HepG2 (cell line): ENCODE measurements at regions not wholly inside any gene's neighbourhood (a gene's known extent, or its start where the extent isn't known, plus 50 kb on each side); places are given as distances from the start of the nearest gene placed in this dataset.
A peak's percentile ranks its signal among the peaks of the same experiment; 100 is the strongest.

Experiments used
- ATAC-seq: fragments of 200-7000 bp; cut with Tn5 transposase; 3 replicates; pipeline ENCODE4 v1.9.1; 2020; ENCODE audit warnings: mild to moderate bottlenecking, moderate library complexity
- BruUV-seq: library from RNA; stranded (reverse); fragments of 400-500 nt; replicated peaks from 2 replicates; lab custom pipeline; 2021; lab: Mats Ljungman, UMichigan
- CTCF ChIA-PET: fragments of 300-600 bp; formaldehyde crosslinking; extraction: SDS; loops from one replicate; lab custom pipeline; 2021; ENCODE audit warnings: low total read pairs, inconsistent platforms, low intra/inter-chr PET ratio; lab: Yijun Ruan, JAX
- POLR2A ChIA-PET: fragments of 350-600 bp; sonication (Branson Sonifier 250); formaldehyde crosslinking; loops from one replicate; lab custom pipeline; 2020; ENCODE audit warnings: antibody characterized with exemption, inconsistent platforms; lab: Yijun Ruan, JAX
- DNase-seq: peaks from one replicate; pipeline ENCODE4 v3.0.0-alpha.2; 2015; ENCODE audit warnings: low spot score
- FAIRE-seq: peaks from 3 replicates; lab custom pipeline; 2011; peaks lifted over from hg19 to GRCh38; lab: Jason Lieb, UNC
- H2AFZ ChIP-seq: one replicate; pipeline ENCODE4 v1.6.1; 2011; ENCODE audit warnings: low read length, inconsistent platforms
- H3K27ac ChIP-seq: fragments of 300-600 bp; 3 replicates; pipeline ENCODE4 v1.8.0; 2011; ENCODE audit warnings: mixed run types, mild to moderate bottlenecking, mixed read lengths, low read length, inconsistent platforms; ENCODE audit not compliant: insufficient read depth; ENCODE audit errors: extremely low read length
- H3K27me3 ChIP-seq, 2 experiments: fragments of 200-600 bp in 1 of 2; 2 replicates in 1 of 2; 3 replicates in 1 of 2; pipeline versions ENCODE4 v1.6.0 to v1.8.0; 2011; ENCODE audit warnings: low read length in 2 of 2, mild to moderate bottlenecking in 2 of 2, moderate library complexity in 2 of 2, inconsistent platforms in 1 of 2; ENCODE audit not compliant: insufficient read depth in 2 of 2, control insufficient read depth in 1 of 2
- H3K36me3 ChIP-seq, 2 experiments: fragments of 200-600 bp in 1 of 2; replicated peaks in 1 of 2; 2 replicates in 1 of 2; 3 replicates in 1 of 2; pipeline versions ENCODE4 v1.5.1 to v1.8.0; 2011; ENCODE audit warnings: low read length in 2 of 2, inconsistent platforms in 1 of 2; ENCODE audit not compliant: insufficient read depth in 2 of 2, control insufficient read depth in 1 of 2
- H3K4me1 ChIP-seq: 2 replicates; pipeline ENCODE4 v1.5.1; 2012; ENCODE audit warnings: low read length, inconsistent platforms; ENCODE audit not compliant: insufficient read depth
- H3K4me2 ChIP-seq: 2 replicates; pipeline ENCODE4 v1.6.0; 2011; ENCODE audit warnings: low read depth, low read length, inconsistent platforms
- H3K4me3 ChIP-seq, 3 experiments: fragments of 200-600 bp in 1 of 3; sonication (generic), shearing (Covaris generic) in 1 of 3; replicated peaks in 1 of 3; 2 replicates each; pipeline ENCODE4 v1.5.1; 2011 to 2016; ENCODE audit warnings: low read length in 3 of 3, inconsistent platforms in 2 of 3, low read depth in 2 of 3, mild to moderate bottlenecking in 2 of 3, control low read depth in 1 of 3, mixed read lengths in 1 of 3; ENCODE audit not compliant: insufficient read depth in 1 of 3
- H3K79me2 ChIP-seq: one replicate; pipeline ENCODE4 v1.6.1; 2011; ENCODE audit warnings: low read length, inconsistent platforms; ENCODE audit not compliant: insufficient read depth
- H3K9ac ChIP-seq: 2 replicates; pipeline ENCODE4 v1.6.0; 2011; ENCODE audit warnings: mild to moderate bottlenecking, low read depth, low read length, inconsistent platforms; ENCODE audit not compliant: insufficient read depth
- H3K9me3 ChIP-seq: 2 replicates; pipeline ENCODE4 v1.5.1; 2012; ENCODE audit warnings: mild to moderate bottlenecking, low read length
- H4K20me1 ChIP-seq: 2 replicates; pipeline ENCODE4 v1.6.0; 2011; ENCODE audit warnings: inconsistent platforms, mild to moderate bottlenecking, low read length, moderate library complexity; ENCODE audit not compliant: insufficient read depth
- HNRNPUL1 ChIP-seq: fragments of 200-400 bp; formaldehyde crosslinking; IDR thresholded peaks from 2 replicates; pipeline ENCODE4 v1.6.1; 2017; ENCODE audit warnings: low read depth, mild to moderate bottlenecking, low read length, moderate library complexity
- MTA1 ChIP-seq: sonication (generic); formaldehyde crosslinking; IDR thresholded peaks from 2 replicates; pipeline ENCODE4 v1.4.0; 2020; ENCODE audit warnings: missing genetic modification reagents, mild to moderate bottlenecking, borderline replicate concordance
- RAD51 ChIP-seq: fragments of 450-650 bp; IDR thresholded peaks from 2 replicates; pipeline ENCODE4 v1.6.1; 2016; ENCODE audit warnings: borderline replicate concordance
- SOX13 ChIP-seq, 3 experiments: fragments of 450-650 bp in 1 of 3; sonication (generic) in 1 of 3; formaldehyde crosslinking in 1 of 3; IDR thresholded peaks in 2 of 3; conservative IDR thresholded peaks in 1 of 3; 2 replicates each; pipeline versions ENCODE4 v1.5.0 to v1.6.1; 2016 to 2020; ENCODE audit warnings: antibody characterized with exemption in 1 of 3, mild to moderate bottlenecking in 1 of 3, missing compliant biosample characterization in 1 of 3, missing genetic modification reagents in 1 of 3, moderate library complexity in 1 of 3
- ZNF580 ChIP-seq: IDR thresholded peaks from 2 replicates; pipeline ENCODE4 v1.6.1; 2016; ENCODE audit warnings: low read depth, borderline replicate concordance
- WGBS: methylation state at CpG from one replicate; pipeline ENCODE4 v1.1.6; 2017; ENCODE audit warnings: low lambda C conversion rate; 5-methylcytosine and 5-hydroxymethylcytosine counted together
- in situ Hi-C: cut with HindIII; loops from 2 replicates; pipeline ENCODE4 v1.10.0; 2017; ENCODE audit warnings: low pct_unique_long_range_greater_than_20kb; ENCODE audit not compliant: extremely low pct_ligation_motif_present
- intact Hi-C: fragments of 100-400 bp; cut with micrococcal nuclease; formaldehyde crosslinking; loops from one replicate; pipeline ENCODE4 v1.10.0; 2022; ENCODE audit not compliant: unreplicated experiment
- TF ChIP-seq, protein P1 (sequence below), 2 experiments: sonication (generic) in 1 of 2; formaldehyde crosslinking in 1 of 2; IDR thresholded peaks; 2 replicates each; pipeline versions ENCODE4 v1.5.1 to v1.6.1; 2011 to 2020; ENCODE audit warnings: borderline replicate concordance in 1 of 2, low read depth in 1 of 2, low read length in 1 of 2, mild to moderate bottlenecking in 1 of 2, missing genetic modification reagents in 1 of 2, moderate library complexity in 1 of 2
- TF ChIP-seq, protein P2 (sequence below): IDR thresholded peaks from 2 replicates; pipeline ENCODE4 v1.6.1; 2012; ENCODE audit warnings: inconsistent platforms

GRCh38 chr21:27057997-27058396, 91.1 kb upstream of the ADAMTS5 start:
- Histone ChIP-seq H3K4me2 (no peak overlapping the region), H3K79me2 (no peaks in the 10 kb centered on the region), H3K27me3 (no peaks in the 10 kb centered on the region; a peak in 1 of 5 replicates), H4K20me1 (no peaks in the 10 kb centered on the region), H3K4me1 (no peaks in the 10 kb centered on the region), H3K9ac (no peak overlapping the region), H3K9me3 (peaks cover 92% of the 10 kb centered on the region), H3K36me3 (no peaks in the 10 kb centered on the region), H3K27ac (no peak overlapping the region), H2AFZ (no peak overlapping the region), H3K4me3 (no peak overlapping the region)
- in situ Hi-C loops = no loop called here
- BruUV-seq = no TSS peak
- DNase-seq (no peak), FAIRE-seq (no peak), ATAC-seq (no peak)
- TF ChIP-seq, protein P1, sequence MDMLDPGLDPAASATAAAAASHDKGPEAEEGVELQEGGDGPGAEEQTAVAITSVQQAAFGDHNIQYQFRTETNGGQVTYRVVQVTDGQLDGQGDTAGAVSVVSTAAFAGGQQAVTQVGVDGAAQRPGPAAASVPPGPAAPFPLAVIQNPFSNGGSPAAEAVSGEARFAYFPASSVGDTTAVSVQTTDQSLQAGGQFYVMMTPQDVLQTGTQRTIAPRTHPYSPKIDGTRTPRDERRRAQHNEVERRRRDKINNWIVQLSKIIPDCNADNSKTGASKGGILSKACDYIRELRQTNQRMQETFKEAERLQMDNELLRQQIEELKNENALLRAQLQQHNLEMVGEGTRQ (IDR thresholded peaks at IDR 0.05; ENCODE audit: low read depth, low read length) = no peak
- TF ChIP-seq, protein P1 (CRISPR knock-in tag; IDR thresholded peaks at IDR 0.05; ENCODE audit: borderline replicate concordance) = no peak
- TF ChIP-seq RAD51 (peak; percentile 43; the same call in 1 of the 2 replicates), HNRNPUL1 (no peak)
- intact Hi-C loops = no loop called here
- WGBS = 0% methylated on average over 1 of the region's 1 CpG
- CTCF ChIA-PET = no interaction called here
- POLR2A ChIA-PET = no interaction called here

- H3K4me1 ChIP-seq = no peaks in the 10 kb centered on the region
- no peaks in the 10 kb centered on the region for H4K20me1 ChIP-seq
- no TSS peak for BruUV-seq
- in situ Hi-C loops (no loop called here), intact Hi-C loops (no loop called here)
- ChIA-PET POLR2A (no interaction called here), CTCF (no interaction called here)
- H2AFZ ChIP-seq = no peak overlapping the region
- DNase-seq = no peak
- H3K79me2 ChIP-seq = no peaks in the 10 kb centered on the region
- H3K36me3 ChIP-seq = no peaks in the 10 kb centered on the region
- H3K27me3 ChIP-seq = no peaks in the 10 kb centered on the region
- ATAC-seq = no peak
- H3K9ac ChIP-seq = no peak overlapping the region
- no peak overlapping the region for H3K4me3 ChIP-seq
- FAIRE-seq = no peak
- no peak overlapping the region for H3K4me2 ChIP-seq
- peaks cover 91% of the 10 kb centered on the region for H3K9me3 ChIP-seq
- TF ChIP-seq SOX13 (IDR thresholded peaks at IDR 0.05) = no peak
- no peak for TF ChIP-seq SOX13 (CRISPR knock-in tag; conservative IDR thresholded peaks at IDR 0.05 in 1 of 2, IDR thresholded peaks at IDR 0.05 in 1 of 2)
- TF ChIP-seq, protein P2, sequence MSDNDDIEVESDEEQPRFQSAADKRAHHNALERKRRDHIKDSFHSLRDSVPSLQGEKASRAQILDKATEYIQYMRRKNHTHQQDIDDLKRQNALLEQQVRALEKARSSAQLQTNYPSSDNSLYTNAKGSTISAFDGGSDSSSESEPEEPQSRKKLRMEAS = no peak
- no peak for TF ChIP-seq MTA1
- no peak for TF ChIP-seq ZNF580 (CRISPR knock-in tag)
- no peak overlapping the region for H3K27ac ChIP-seq
Measured at GRCh38 chr21:27047658-27048314, 80.9 kb upstream of the ADAMTS5 start.
